H9 (cell line): ENCODE measurements at regions not wholly inside any gene's neighbourhood (a gene's known extent, or its start where the extent isn't known, plus 50 kb on each side); places are given as distances from the start of the nearest gene placed in this dataset.

Experiments
- DNase-seq: peaks from one replicate; pipeline ENCODE4 v3.0.0-alpha.2; 2017
- H2AFZ ChIP-seq: one replicate; pipeline ENCODE4 v1.6.1; 2013; ENCODE audit warnings: mild to moderate bottlenecking, low read length, control low read depth, moderate library complexity
- H2AK5ac ChIP-seq: 2 replicates; pipeline ENCODE4 v1.6.1; 2013; ENCODE audit warnings: low read length, control low read depth, mixed read lengths; ENCODE audit not compliant: insufficient read length
- H2BK120ac ChIP-seq: one replicate; pipeline ENCODE4 v1.6.1; 2013; ENCODE audit warnings: low read depth, mild to moderate bottlenecking, low read length, control low read depth, inconsistent platforms; ENCODE audit not compliant: poor library complexity, severe bottlenecking
- H2BK12ac ChIP-seq: 2 replicates; pipeline ENCODE4 v1.6.1; 2013; ENCODE audit warnings: low read length, control low read depth, mixed read lengths, low read depth; ENCODE audit not compliant: insufficient read length
- H2BK15ac ChIP-seq: 2 replicates; pipeline ENCODE4 v1.6.1; 2013; ENCODE audit warnings: low read depth, low read length, control low read depth
- H2BK20ac ChIP-seq: one replicate; pipeline ENCODE4 v1.6.1; 2013; ENCODE audit warnings: low read depth, mild to moderate bottlenecking, low read length, control low read depth, inconsistent platforms; ENCODE audit not compliant: poor library complexity, severe bottlenecking
- H2BK5ac ChIP-seq: 2 replicates; pipeline ENCODE4 v1.6.1; 2013; ENCODE audit warnings: low read length, control low read depth, mixed read lengths; ENCODE audit not compliant: insufficient read length
- H3K14ac ChIP-seq: 2 replicates; pipeline ENCODE4 v1.6.1; 2013; ENCODE audit warnings: low read length, control low read depth; ENCODE audit not compliant: insufficient read depth
- H3K18ac ChIP-seq: 2 replicates; pipeline ENCODE4 v1.6.1; 2013; ENCODE audit warnings: low read depth, mild to moderate bottlenecking, mixed read lengths, low read length, control low read depth; ENCODE audit not compliant: insufficient read length
- H3K23ac ChIP-seq: 2 replicates; pipeline ENCODE4 v1.6.1; 2013; ENCODE audit warnings: low read length, control low read depth, mixed read lengths, low read depth; ENCODE audit not compliant: insufficient read length
- H3K23me2 ChIP-seq: 2 replicates; pipeline ENCODE4 v1.6.1; 2013; ENCODE audit warnings: low read depth, mild to moderate bottlenecking, mixed read lengths, low read length, control low read depth; ENCODE audit not compliant: insufficient read length, poor library complexity, severe bottlenecking
- H3K27ac ChIP-seq: 2 replicates; pipeline ENCODE4 v1.5.1; 2013; ENCODE audit warnings: low read length, control low read depth, mixed read lengths, low read depth; ENCODE audit not compliant: insufficient read length
- H3K27me3 ChIP-seq: 2 replicates; pipeline ENCODE4 v1.6.1; 2013; ENCODE audit warnings: low read length, control low read depth, inconsistent platforms; ENCODE audit not compliant: insufficient read depth
- H3K4ac ChIP-seq: 2 replicates; pipeline ENCODE4 v1.6.1; 2013; ENCODE audit warnings: low read depth, mild to moderate bottlenecking, control low read depth, inconsistent platforms, low read length, moderate library complexity
- H3K4me1 ChIP-seq: 2 replicates; pipeline ENCODE4 v1.6.1; 2013; ENCODE audit warnings: low read length, control low read depth, inconsistent platforms; ENCODE audit not compliant: insufficient read depth
- H3K4me2 ChIP-seq: 2 replicates; pipeline ENCODE4 v1.6.1; 2013; ENCODE audit warnings: low read length, control low read depth, mixed read lengths; ENCODE audit not compliant: insufficient read length, insufficient read depth
- H3K56ac ChIP-seq: 2 replicates; pipeline ENCODE4 v1.6.1; 2013; ENCODE audit warnings: low read depth, mild to moderate bottlenecking, mixed read lengths, low read length, control low read depth; ENCODE audit not compliant: insufficient read length
- H3K79me1 ChIP-seq: 2 replicates; pipeline ENCODE4 v1.6.1; 2013; ENCODE audit warnings: low read depth, mild to moderate bottlenecking, moderate library complexity, low read length, control low read depth, inconsistent platforms; ENCODE audit not compliant: insufficient read depth, poor library complexity, severe bottlenecking
- H3K79me2 ChIP-seq: 2 replicates; pipeline ENCODE4 v1.6.1; 2013; ENCODE audit warnings: low read length, control low read depth, inconsistent platforms; ENCODE audit not compliant: insufficient read depth
- H3K9ac ChIP-seq: 2 replicates; pipeline ENCODE4 v1.6.1; 2013; ENCODE audit warnings: low read length, control low read depth, mixed read lengths; ENCODE audit not compliant: insufficient read length; ENCODE audit errors: extremely low read depth
- H3K9me3 ChIP-seq: one replicate; pipeline ENCODE4 v1.6.1; 2013; ENCODE audit warnings: low read depth, low read length, inconsistent platforms; ENCODE audit not compliant: control insufficient read depth
- H3T11ph ChIP-seq: one replicate; pipeline ENCODE4 v1.6.1; 2013; ENCODE audit warnings: mild to moderate bottlenecking, low read length, control low read depth, inconsistent platforms
- H4K20me1 ChIP-seq: one replicate; pipeline ENCODE4 v1.6.1; 2013; ENCODE audit not compliant: control insufficient read depth, insufficient read length, insufficient read depth
- H4K5ac ChIP-seq: 2 replicates; pipeline ENCODE4 v1.6.1; 2013; ENCODE audit warnings: low read depth, mild to moderate bottlenecking, mixed read lengths, low read length, control low read depth; ENCODE audit not compliant: insufficient read length
- H4K8ac ChIP-seq: replicated peaks from 2 replicates; pipeline ENCODE4 v1.6.1; 2013; ENCODE audit warnings: low read length, control low read depth, mixed read lengths, low read depth; ENCODE audit not compliant: insufficient read length
- H4K91ac ChIP-seq: 2 replicates; pipeline ENCODE4 v1.6.1; 2013; ENCODE audit warnings: low read depth, mild to moderate bottlenecking, moderate library complexity, mixed read lengths, low read length, control low read depth; ENCODE audit not compliant: insufficient read length
- H3K27ac Mint-ChIP-seq, 3 experiments: 2 replicates in 2 of 3; 3 replicates in 1 of 3; pipeline ENCODE4 v1.8.0; 2020 to 2021; ENCODE audit warnings: mixed read lengths in 3 of 3, mild to moderate bottlenecking in 1 of 3, moderate library complexity in 1 of 3
- H3K27me3 Mint-ChIP-seq: 2 replicates; pipeline ENCODE4 v1.8.0; 2021; ENCODE audit warnings: low read depth, mild to moderate bottlenecking, moderate library complexity, mixed read lengths
- H3K36me3 Mint-ChIP-seq, 3 experiments: 2 replicates in 2 of 3; 3 replicates in 1 of 3; pipeline ENCODE4 v1.8.0; 2020 to 2021; ENCODE audit warnings: low read depth in 3 of 3, mixed read lengths in 3 of 3; ENCODE audit not compliant: insufficient read depth in 1 of 3
- H3K4me1 Mint-ChIP-seq, 2 experiments: 2 replicates each; pipeline ENCODE4 v1.8.0; 2020; ENCODE audit warnings: mixed read lengths in 2 of 2
- H3K4me3 Mint-ChIP-seq, 2 experiments: 2 replicates in 1 of 2; 3 replicates in 1 of 2; pipeline ENCODE4 v1.8.0; 2020 to 2021; ENCODE audit warnings: mild to moderate bottlenecking in 2 of 2, mixed read lengths in 2 of 2, moderate library complexity in 1 of 2
- H3K9me3 Mint-ChIP-seq, 2 experiments: 2 replicates in 1 of 2; 3 replicates in 1 of 2; pipeline ENCODE4 v1.8.0; 2020; ENCODE audit warnings: mild to moderate bottlenecking in 2 of 2, mixed read lengths in 2 of 2, moderate library complexity in 1 of 2
- CTCF ChIP-seq: fragments of 200-600 bp; sonication (generic); conservative IDR thresholded peaks from 3 replicates; pipeline ENCODE4 v1.8.0; 2021; ENCODE audit warnings: antibody characterized with exemption, mild to moderate bottlenecking
- WGBS: extraction: QIAGEN DNeasy Blood & Tissue Kit; methylation state at CpG from one replicate; pipeline ENCODE4 v1.1.7; 2013; ENCODE audit warnings: missing lambda C conversion rate, low lambda C conversion rate, mixed read lengths; ENCODE audit not compliant: insufficient read length; ENCODE audit errors: extremely low coverage; 5-methylcytosine and 5-hydroxymethylcytosine counted together

DNA sequence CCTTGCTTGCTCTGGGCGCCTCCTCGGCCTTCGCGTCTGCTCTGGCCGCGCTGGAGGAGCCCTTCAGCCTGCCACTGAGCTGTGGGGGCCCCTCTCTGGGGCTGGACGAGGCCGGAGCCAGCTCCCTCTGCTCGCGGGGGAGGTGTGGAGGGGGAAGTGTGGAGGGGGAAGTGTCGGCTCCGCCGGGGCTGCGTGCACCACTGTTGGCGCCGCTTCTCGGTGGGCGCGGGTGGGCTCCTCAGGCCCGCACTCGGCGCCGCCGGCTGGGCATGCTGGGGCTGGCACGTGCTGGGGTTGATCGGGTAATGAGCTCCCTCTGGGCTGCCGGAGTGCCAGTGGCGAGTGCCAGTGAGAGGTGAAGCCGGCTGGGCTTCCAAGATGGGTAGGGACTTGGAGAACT, 116.7 kb downstream of the CPXCR1 start:
- Histone ChIP-seq H3K9ac (no peak overlapping the region), H2BK5ac (no peak overlapping the region), H2BK15ac (no peak overlapping the region), H3K4ac (no peak overlapping the region), H2BK120ac (no peak overlapping the region), H3K14ac (no peak overlapping the region), H4K8ac (no peak overlapping the region), H3K23me2 (no peaks in the 10 kb centered on the region), H3K4me1 (no peaks in the 10 kb centered on the region), H3K27ac (no peak overlapping the region), H3K23ac (no peak overlapping the region), H4K20me1 (no peaks in the 10 kb centered on the region), H3K27me3 (no peaks in the 10 kb centered on the region), H2AK5ac (no peak overlapping the region), H3T11ph (no peak overlapping the region), H2BK20ac (no peak overlapping the region), H2BK12ac (no peak overlapping the region), H3K79me1 (no peaks in the 10 kb centered on the region), H4K91ac (no peak overlapping the region), H3K18ac (no peak overlapping the region), H2AFZ (no peak overlapping the region), H3K56ac (no peak overlapping the region), H3K9me3 (no peaks in the 10 kb centered on the region), H4K5ac (no peak overlapping the region), H3K79me2 (no peaks in the 10 kb centered on the region), H3K4me2 (no peak overlapping the region)
- H3K36me3 Mint-ChIP-seq: peaks cover 2 to 9% (median 3%) of the 10 kb centered on the region in 3 experiments; a peak in 5 of 7 replicates
- no peak for DNase-seq
- WGBS: no CpG with 5 or more reads among the region's 29 CpGs
- no peak overlapping the region for H3K4me3 Mint-ChIP-seq
- no peaks in the 10 kb centered on the region for H3K4me1 Mint-ChIP-seq
- H3K27ac Mint-ChIP-seq: no peak overlapping the region
- TF ChIP-seq CTCF: no peak
- H3K27me3 Mint-ChIP-seq: no peaks in the 10 kb centered on the region
- H3K9me3 Mint-ChIP-seq: peaks cover 6 to 10% of the 10 kb centered on the region in 2 experiments; a peak in 4 of 5 replicates
